Activated CD8-positive, alpha-beta memory T cell treated with anti-CD3 and anti-CD28 coated beads for 36 hours (primary cell): ENCODE measurements at regions not wholly inside any gene's neighbourhood (a gene's known extent, or its start where the extent isn't known, plus 50 kb on each side); places are given as distances from the start of the nearest gene placed in this dataset.

Experiments
- CTCF ChIA-PET: fragments of 350-600 bp; sonication (Branson Sonifier 250); formaldehyde crosslinking; loops from one replicate; lab custom pipeline; 2021; ENCODE audit warnings: antibody characterized with exemption; lab: Charles Lee
- POLR2A ChIA-PET: fragments of 350-600 bp; sonication (Branson Sonifier 250); formaldehyde crosslinking; loops from one replicate; lab custom pipeline; 2021; ENCODE audit warnings: antibody characterized with exemption; lab: Charles Lee

- CTCF ChIA-PET = no interaction called here
Measured at GRCh38 chr3:194827486-194827885, 141.8 kb downstream of the FAM43A start.

GRCh38 chr3:194828116-194828515, 142.4 kb downstream of the FAM43A start:
- CTCF ChIA-PET = no interaction called here
- POLR2A ChIA-PET = no interaction called here

More at GRCh38 chr3:194827486-194827885, 141.8 kb downstream of the FAM43A start:
- POLR2A ChIA-PET = no interaction called here

- CTCF ChIA-PET = no interaction called here
- POLR2A ChIA-PET = no interaction called here
Measured at GRCh38 chr3:194828926-194829325, 143.2 kb downstream of the FAM43A start.

GRCh38 chr3:194830401-194830800, 144.7 kb downstream of the FAM43A start:
- ChIA-PET CTCF (no interaction called here), POLR2A (no interaction called here)

- ChIA-PET POLR2A (no interaction called here), CTCF (no interaction called here)
Measured at GRCh38 chr3:194830978-194831377, 145.3 kb downstream of the FAM43A start.

GRCh38 chr3:194832346-194833104, 146.8 kb downstream of the FAM43A start:
- POLR2A ChIA-PET = no interaction called here

GRCh38 chr3:194833114-194833910, 147.6 kb downstream of the FAM43A start:
- POLR2A ChIA-PET = no interaction called here
- CTCF ChIA-PET = interaction anchor here (0.6 kb wide), 1 partner anchor 1061 kb away, joined by 3 read pairs; no protein-coding TSS in a partner anchor

More at GRCh38 chr3:194832346-194833104, 146.8 kb downstream of the FAM43A start:
- CTCF ChIA-PET = interaction anchor here (0.6 kb wide), 1 partner anchor 1062 kb away, joined by 3 read pairs; no protein-coding TSS in a partner anchor

- POLR2A ChIA-PET = no interaction called here
Measured at GRCh38 chr3:194836661-194837060, 151.0 kb downstream of the FAM43A start.

GRCh38 chr3:194837457-194838127, 151.9 kb downstream of the FAM43A start:
- POLR2A ChIA-PET = no interaction called here

More at GRCh38 chr3:194836661-194837060, 151.0 kb downstream of the FAM43A start:
- CTCF ChIA-PET = no interaction called here

GRCh38 chr3:194838236-194838635, 152.6 kb downstream of the FAM43A start:
- POLR2A ChIA-PET = no interaction called here
- CTCF ChIA-PET = no interaction called here

More at GRCh38 chr3:194837457-194838127, 151.9 kb downstream of the FAM43A start:
- CTCF ChIA-PET = no interaction called here

GRCh38 chr3:194840661-194841514, 155.2 kb downstream of the FAM43A start:
- ChIA-PET POLR2A (no interaction called here), CTCF (no interaction called here)

- ChIA-PET POLR2A (no interaction called here), CTCF (no interaction called here)
Measured at GRCh38 chr3:194841515-194841841, 155.8 kb downstream of the FAM43A start.

- CTCF ChIA-PET = no interaction called here
- POLR2A ChIA-PET = no interaction called here
Measured at GRCh38 chr3:194843556-194843955, 157.9 kb downstream of the FAM43A start.

- ChIA-PET POLR2A (no interaction called here), CTCF (no interaction called here)
Measured at GRCh38 chr3:194844046-194844445, 158.4 kb downstream of the FAM43A start.

GRCh38 chr3:194849166-194849875, 163.6 kb downstream of the FAM43A start:
- POLR2A ChIA-PET = no interaction called here
- CTCF ChIA-PET = no interaction called here

- CTCF ChIA-PET = no interaction called here
- POLR2A ChIA-PET = no interaction called here
Measured at GRCh38 chr3:194851254-194851653, 165.6 kb downstream of the FAM43A start.

GRCh38 chr3:194851941-194852340, 166.3 kb downstream of the FAM43A start:
- POLR2A ChIA-PET = no interaction called here
- CTCF ChIA-PET = no interaction called here

GRCh38 chr3:194852345-194852744, 166.7 kb downstream of the FAM43A start:
- ChIA-PET CTCF (no interaction called here), POLR2A (no interaction called here)
